ENCODE measurements at regions not wholly inside any gene's neighbourhood (a gene's known extent, or its start where the extent isn't known, plus 50 kb on each side); places are given as distances from the start of the nearest gene placed in this dataset.
A peak's percentile ranks its signal among the peaks of the same experiment; 100 is the strongest.
"Not testable (repeated sequence)": the region's sequence is repeated elsewhere in the genome, so short reads cannot be mapped to it uniquely, and the experiment has no call there.

DNA sequence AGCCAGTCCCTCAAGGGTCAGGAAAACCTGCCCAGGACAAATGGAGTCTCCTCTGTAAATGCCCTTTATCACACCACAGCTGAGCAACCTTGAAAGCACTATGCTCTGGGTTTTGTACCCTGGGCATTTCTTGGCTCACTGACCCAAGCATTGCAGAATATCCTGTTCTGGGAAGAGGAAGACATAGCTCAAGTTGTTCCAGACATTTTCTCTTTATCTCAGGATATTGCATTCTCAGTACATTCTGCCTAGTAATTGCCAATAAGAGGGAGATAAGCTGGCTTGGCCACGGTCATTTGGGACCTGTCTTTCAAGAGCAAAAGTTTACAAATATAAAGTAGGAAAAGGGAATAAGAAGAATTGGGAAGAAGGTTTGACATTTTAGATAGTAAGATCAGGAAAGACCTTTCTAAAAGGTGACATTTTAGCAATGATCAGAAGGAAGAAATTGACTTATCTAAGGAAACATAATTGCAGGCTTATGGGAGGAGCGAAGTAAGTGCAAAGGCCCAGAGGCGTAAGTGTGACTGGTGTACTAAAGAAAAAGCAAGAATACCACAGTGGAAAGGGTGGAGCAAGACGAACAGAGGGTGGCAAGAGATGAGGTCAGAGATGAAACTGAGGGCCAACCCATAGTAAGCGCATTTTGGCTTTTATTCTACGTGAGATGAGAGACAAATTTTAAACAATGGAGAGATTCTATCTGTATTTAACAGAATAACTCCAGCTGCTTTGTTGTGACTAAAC lies 394.0 kb upstream of the CXADR start:
- DNase-seq (ENCODE audit: low spot score in 2 of 2), result no peak
- no peak for ATAC-seq
- Mint-ChIP-seq H3K36me3 (no peaks in the 10 kb centered on the region), H3K27ac (no peak overlapping the region), H3K9me3 (peaks cover 16 to 27% of the 10 kb centered on the region in 2 donors)

DNA sequence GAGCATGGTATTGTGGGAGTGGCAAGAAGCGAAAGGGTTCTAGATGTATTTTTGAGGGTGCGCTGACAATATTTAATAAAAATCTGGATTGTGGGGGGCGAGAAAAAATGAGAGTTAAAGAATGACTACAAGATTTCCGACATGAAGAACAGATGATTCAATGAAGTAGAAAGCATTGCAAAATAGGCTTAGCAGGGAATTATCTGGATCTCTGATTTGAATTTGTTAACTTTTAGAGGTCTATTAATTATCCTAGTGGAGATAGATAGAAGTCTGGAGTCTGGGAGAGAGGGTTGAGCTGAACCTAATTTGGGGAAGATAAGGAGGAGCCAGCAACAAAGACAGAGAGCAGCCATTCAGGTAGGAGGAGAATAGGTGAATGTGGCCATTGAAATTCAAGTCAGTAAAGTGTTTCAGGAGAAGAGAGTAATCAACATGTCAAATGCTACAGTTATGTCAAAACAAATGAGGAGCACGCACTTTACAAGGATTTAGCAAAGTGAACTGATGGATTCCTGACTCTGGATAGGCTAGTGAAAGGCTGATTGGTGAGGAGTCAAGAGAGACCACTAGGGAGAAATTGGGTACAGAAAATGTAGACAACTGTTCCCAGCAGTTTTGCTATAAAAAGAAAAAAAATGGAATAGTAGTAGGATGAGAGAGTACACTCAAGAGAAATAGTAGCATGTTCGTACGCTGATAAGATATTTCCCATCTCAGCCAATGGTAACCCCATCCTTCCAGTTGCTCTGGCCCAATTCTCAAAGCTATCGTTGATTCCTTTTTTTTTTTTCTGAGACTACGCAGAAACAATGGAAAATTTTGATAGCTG lies 393.2 kb upstream of the CXADR start:
- Mint-ChIP-seq H3K36me3 (no peaks in the 10 kb centered on the region), H3K27ac (no peak overlapping the region), H3K9me3 (peaks cover 16 to 27% of the 10 kb centered on the region in 2 donors)
- ATAC-seq, result no peak
- no peak for DNase-seq (ENCODE audit: low spot score in 2 of 2)

DNA sequence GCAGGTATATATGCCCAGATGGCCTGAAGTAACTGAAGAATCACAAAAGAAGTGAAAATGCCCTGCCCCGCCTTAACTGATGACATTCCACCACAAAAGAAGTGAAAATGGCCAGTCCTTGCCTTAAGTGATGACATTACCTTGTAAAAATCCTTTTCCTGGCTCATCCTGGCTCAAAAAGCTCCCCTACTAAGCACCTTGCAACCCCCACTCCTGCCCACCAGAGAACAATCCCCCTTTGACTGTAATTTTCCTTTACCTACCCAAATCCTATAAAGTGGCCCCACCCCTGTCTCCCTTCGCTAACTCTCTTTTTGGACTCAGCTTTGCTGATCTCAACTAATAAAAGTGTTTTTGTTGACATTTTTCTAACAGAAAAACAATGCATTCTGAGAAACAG lies 385.4 kb upstream of the CXADR start:
- H3K27ac Mint-ChIP-seq; H3K9me3 Mint-ChIP-seq; ATAC-seq; DNase-seq (ENCODE audit: low spot score in 2 of 2); H3K36me3 Mint-ChIP-seq: not testable (repeated sequence)

DNA sequence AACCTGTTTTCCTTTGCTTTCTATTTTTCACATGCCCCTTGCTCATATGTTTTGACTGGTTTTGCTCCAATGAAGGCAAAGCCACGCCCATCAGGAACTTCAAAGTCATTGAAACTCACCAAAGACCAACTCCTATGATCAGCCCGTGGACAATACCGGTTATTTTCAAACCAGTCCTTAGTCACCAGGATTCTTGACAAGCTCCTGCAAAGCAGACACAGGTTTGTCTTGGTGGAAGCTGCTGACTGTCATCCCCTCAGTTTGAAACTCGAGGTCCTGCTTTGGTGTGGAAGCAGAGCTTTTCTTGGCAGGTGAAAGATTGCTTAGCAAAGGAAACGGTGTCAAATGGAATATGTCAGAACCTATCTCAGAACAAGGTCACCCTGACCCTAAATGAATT lies 384.7 kb upstream of the CXADR start:
- H3K9me3 Mint-ChIP-seq, result peaks cover 0 to 4% of the 10 kb centered on the region in 2 donors
- ATAC-seq (no peak), DNase-seq (ENCODE audit: low spot score in 2 of 2) (no peak)
- no peak overlapping the region for H3K27ac Mint-ChIP-seq
- H3K36me3 Mint-ChIP-seq, result peaks cover 0 to 4% of the 10 kb centered on the region in 2 donors

DNA sequence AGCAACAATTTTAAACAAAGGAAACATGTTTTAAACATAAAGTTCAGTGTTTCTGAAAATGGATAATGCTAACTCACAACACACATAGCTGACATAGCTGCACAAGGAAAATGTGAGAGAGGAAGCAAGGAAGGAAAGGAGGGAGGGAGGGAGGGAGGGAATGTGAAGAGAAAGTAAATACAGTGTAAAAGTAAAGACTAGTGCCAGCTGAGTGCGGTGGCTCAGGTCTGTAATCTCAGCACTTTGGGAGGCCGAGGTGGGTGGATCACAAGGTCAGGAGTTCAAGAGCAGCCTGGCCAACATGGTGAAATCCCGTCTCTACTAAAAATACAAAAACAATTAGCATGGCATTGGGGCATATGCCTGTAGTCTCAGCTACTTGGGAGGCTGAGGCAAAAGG lies 373.7 kb upstream of the CXADR start:
- ATAC-seq; DNase-seq (ENCODE audit: low spot score in 2 of 2); H3K36me3 Mint-ChIP-seq; H3K27ac Mint-ChIP-seq: not testable (repeated sequence)
- H3K9me3 Mint-ChIP-seq, result peaks cover 12% of the 10 kb centered on the region in 2 donors

DNA sequence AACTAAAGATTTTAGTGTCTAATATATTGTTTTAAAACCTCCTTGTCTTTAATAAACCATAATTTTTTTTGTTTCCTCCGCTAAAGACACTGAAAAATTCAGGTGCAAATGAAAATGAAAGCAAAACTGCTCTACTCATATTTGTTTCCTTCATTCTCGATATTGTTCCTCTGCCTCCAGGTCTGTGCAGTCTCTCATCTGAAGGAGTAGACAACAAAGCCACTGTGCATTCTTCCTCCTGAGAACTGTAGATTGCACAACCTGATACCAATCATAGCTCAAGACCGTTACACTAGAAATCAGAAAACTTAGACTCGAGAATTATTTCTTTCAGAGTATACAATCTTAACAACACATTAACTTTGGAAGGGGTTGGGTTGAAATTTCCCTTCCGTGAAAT lies 373.1 kb upstream of the CXADR start:
- DNase-seq (ENCODE audit: low spot score in 2 of 2) (no peak), ATAC-seq (peak; percentile 50 to 73)
- Mint-ChIP-seq H3K27ac (no peak overlapping the region), H3K36me3 (no peaks in the 10 kb centered on the region), H3K9me3 (peaks cover 12% of the 10 kb centered on the region in 2 donors)

DNA sequence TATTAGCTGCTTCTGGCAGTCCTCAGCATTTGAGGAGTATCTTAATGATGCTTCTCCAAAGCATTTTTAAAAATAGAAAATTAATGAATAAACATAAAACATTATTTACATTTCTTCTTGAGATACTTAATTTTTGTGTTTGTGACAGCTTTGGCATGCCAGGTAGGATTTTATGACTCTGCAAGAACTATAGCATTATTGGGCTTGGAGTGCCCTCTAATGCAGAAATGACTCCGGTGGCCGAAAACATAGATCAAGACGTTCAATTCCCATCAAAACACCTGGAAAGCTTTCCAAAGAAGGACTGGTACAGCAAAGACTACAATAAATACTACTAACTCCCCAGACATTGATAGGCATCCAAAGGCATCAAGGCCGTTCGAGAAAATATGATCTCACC lies 366.4 kb upstream of the CXADR start:
- DNase-seq (ENCODE audit: low spot score in 2 of 2), result no peak
- Mint-ChIP-seq H3K27ac (no peak overlapping the region), H3K9me3 (peaks cover 9 to 11% of the 10 kb centered on the region in 2 donors), H3K36me3 (no peaks in the 10 kb centered on the region)
- ATAC-seq, result no peak

DNA sequence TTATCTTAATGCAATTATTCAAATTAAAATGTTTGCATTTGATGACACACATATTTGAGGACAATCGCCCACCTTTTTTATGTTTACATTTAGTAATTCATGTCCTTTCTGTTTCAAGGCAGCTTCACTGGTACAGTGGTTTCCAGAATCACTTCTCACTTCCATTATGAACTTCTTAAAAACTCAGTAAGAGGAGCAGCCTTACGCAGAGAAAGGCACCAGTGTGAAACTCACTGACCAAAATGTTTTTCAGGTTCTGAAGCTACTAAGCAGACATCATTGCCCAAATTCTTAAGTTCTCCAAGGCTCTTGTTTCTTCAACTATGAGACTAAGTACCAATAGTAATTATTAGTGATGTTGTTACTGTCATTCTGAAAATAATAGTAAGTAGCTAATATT lies 353.1 kb upstream of the CXADR start:
- no peak for ATAC-seq
- peaks cover 8 to 10% of the 10 kb centered on the region in 2 donors for H3K9me3 Mint-ChIP-seq
- no peaks in the 10 kb centered on the region for H3K36me3 Mint-ChIP-seq
- no peak for DNase-seq (ENCODE audit: low spot score in 2 of 2)
- no peak overlapping the region for H3K27ac Mint-ChIP-seq

DNA sequence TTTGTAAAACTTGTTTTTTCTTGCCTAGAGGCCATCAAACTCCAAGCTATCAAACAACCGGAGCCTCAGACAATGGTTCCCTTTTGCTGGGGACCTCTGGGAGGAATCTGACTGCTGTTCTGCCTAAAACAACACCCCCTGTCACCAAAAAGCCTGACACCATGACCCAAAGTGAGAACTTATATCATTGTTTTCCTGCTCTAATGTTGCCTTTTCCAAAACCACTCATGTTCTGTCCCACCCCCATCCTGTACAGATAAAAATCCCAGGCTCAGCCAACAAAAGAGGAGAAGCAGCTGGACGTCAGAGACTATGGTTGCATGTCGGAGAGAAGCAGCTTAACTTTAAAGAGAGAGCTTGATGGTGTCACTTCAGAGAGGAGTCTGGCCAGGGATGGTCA lies 327.2 kb upstream of the CXADR start:
- ATAC-seq, result no peak
- H3K36me3 Mint-ChIP-seq, result no peaks in the 10 kb centered on the region
- H3K9me3 Mint-ChIP-seq, result peaks cover 13% of the 10 kb centered on the region in 2 donors
- no peak overlapping the region for H3K27ac Mint-ChIP-seq
- no peak for DNase-seq (ENCODE audit: low spot score in 2 of 2)

DNA sequence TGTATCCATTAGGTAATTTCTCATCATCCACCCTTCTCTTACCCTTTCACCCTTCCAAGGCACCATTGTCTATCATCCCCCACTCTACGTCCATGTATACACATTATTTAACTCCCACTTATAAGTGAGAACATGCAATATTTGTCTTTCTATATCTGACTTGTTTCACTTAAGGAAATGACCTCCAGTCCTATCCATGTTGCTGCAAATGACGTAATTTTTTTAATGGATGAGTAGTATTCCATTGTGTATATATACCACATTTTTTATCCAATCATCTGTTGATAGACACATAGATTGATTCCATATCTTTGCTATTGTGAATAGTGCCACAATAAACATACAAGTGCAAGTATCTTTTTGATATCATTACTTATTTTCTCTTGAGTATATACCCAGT lies 322.9 kb upstream of the CXADR start:
- Mint-ChIP-seq H3K27ac (no peak overlapping the region), H3K9me3 (peaks cover 9 to 13% of the 10 kb centered on the region in 2 donors), H3K36me3 (no peaks in the 10 kb centered on the region)
- ATAC-seq, result no peak
- DNase-seq (ENCODE audit: low spot score in 2 of 2), result no peak

DNA sequence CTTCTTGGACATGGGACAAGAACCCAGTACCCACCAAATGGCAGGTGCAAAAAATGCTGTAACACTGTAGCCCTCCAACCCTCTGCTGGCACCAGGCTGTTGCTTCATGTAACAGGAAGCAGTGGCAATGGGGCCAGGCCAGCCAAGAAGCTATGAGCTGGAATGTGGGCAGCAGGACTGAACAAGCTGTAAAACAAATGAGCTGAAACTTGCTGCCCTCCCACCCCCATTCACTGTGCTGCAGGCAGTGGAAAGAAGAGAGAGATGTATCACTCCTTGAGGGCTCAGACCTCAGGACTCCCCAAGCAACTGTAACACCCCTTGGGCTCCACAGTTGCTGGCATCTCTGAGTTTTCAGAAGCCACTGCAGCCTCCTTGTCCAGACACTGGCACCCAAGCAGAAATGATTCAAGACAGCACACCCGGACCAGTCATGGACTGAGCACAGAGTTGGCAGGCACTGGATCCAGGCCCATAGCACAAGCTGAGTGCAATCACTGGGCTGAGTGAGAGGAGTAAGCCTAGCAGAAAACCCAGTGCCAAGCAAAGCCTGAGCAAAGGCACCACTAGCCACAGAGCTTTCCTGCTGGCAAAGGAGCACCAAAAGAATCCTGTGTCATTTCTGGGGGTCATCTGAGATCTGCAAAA lies 321.4 kb upstream of the CXADR start:
- H3K36me3 Mint-ChIP-seq, result no peaks in the 10 kb centered on the region
- H3K9me3 Mint-ChIP-seq, result peaks cover 8 to 14% of the 10 kb centered on the region in 2 donors
- no peak overlapping the region for H3K27ac Mint-ChIP-seq
- no peak for ATAC-seq
- DNase-seq (ENCODE audit: low spot score in 2 of 2), result no peak

DNA sequence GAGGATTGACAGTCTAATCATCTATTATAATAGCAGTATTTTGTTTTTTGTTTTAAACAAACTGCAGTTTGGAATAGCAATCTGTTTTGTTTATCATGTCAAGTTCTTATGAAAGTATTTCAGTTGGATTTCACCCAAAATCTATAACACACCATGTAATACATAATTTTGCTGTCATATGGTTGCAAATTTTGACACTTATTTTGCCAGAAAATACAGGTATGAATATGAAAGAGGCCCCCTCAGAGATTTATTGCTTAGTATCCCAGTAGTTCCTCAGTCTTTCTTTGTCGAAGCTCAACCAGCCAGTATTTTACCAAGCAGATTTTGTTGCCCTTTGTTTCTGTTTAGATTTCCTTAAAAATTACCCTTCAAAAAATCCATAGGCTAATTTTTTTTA lies 317.5 kb upstream of the CXADR start:
- DNase-seq (ENCODE audit: low spot score in 2 of 2) (no peak), ATAC-seq (no peak)
- Mint-ChIP-seq H3K27ac (no peak overlapping the region), H3K9me3 (peaks cover 7 to 21% of the 10 kb centered on the region in 2 donors), H3K36me3 (no peaks in the 10 kb centered on the region)

DNA sequence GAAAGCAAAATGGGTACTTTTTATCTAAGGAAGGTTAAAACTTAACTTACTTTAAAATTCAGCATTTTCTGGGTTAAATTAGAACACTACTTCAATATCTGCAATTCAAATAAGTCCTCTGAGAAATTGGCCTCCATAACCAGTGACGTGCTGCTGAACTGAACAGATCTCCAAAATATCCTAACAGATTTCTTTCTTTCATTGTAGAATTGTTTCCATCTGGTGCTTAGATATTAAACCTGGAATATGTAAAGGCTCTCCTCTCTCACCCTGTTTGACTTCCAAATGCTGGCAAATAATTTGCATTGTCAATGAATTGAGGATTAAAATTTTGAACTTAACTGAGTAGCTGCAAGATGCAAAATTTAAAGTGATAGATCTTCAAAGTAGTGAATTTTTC lies 316.9 kb upstream of the CXADR start:
- peaks cover 13 to 23% of the 10 kb centered on the region in 2 donors for H3K9me3 Mint-ChIP-seq
- no peak overlapping the region for H3K27ac Mint-ChIP-seq
- no peak for ATAC-seq
- no peaks in the 10 kb centered on the region for H3K36me3 Mint-ChIP-seq
- DNase-seq (ENCODE audit: low spot score in 2 of 2), result no peak

DNA sequence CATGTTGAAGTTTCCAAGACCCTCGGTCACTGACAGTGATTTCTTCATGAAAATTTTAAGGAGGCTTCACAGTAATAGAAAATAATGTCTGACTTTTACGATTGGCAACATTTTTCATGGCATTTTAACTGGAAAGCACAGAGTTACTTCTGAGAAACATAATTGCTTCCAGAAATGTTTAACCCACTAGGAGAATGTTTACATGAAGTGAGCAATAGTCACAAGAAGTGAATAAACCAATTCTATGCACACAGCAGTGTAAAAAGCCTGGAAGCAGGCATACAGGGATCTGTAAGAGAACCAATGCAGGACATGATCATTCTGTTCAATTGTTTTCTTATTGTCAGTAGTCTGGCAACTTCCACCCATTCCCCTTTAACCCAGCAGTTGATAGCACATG lies 316.2 kb upstream of the CXADR start:
- peaks cover 13 to 23% of the 10 kb centered on the region in 2 donors for H3K9me3 Mint-ChIP-seq
- H3K27ac Mint-ChIP-seq, result no peak overlapping the region
- no peak for ATAC-seq
- no peak for DNase-seq (ENCODE audit: low spot score in 2 of 2)
- no peaks in the 10 kb centered on the region for H3K36me3 Mint-ChIP-seq

DNA sequence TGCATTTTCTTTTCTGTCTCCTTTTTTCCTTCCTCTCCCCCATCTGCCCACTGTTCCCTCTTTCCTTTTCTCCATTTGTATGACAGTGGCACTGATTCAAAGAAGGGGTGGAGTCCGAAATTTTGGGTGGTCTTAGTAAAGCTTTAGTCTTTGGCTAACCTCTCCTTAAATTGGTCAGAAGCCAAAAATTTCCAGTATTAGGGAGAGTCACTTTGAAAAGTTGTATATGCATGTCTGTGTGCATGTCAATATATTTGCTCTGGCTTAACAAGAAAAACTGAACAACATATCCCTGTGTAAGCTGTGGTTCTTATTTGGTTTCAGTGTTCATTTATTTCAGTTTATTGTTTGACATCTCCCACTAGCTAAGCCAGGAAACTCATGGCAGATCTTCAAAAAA lies 314.8 kb upstream of the CXADR start:
- DNase-seq (ENCODE audit: low spot score in 2 of 2), result no peak
- ATAC-seq, result no peak
- Mint-ChIP-seq H3K36me3 (no peaks in the 10 kb centered on the region), H3K27ac (no peak overlapping the region), H3K9me3 (peaks cover 13 to 23% of the 10 kb centered on the region in 2 donors)

DNA sequence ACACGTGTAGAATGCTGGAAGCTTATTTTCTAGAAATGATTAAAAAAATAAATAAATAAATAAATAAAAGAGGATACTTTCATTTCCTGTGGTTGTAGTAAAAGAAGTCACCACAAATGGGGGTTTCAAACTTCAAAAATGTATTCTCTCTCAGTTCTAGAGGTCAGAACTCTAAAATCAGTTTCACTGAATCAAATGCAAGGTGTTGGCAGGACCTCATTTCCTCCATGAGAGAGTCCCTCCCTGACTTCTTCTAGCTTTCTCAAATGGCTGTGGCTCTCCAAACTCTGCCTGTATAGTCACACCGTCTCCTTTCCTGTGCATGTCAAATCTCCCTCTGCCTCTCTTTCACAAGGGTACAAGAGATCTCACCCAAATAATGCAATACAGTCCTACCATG lies 312.6 kb upstream of the CXADR start:
- no peak overlapping the region for H3K27ac Mint-ChIP-seq
- DNase-seq (ENCODE audit: low spot score in 2 of 2) (no peak), ATAC-seq (no peak)
- H3K9me3 Mint-ChIP-seq, result peaks cover 16 to 21% of the 10 kb centered on the region in 2 donors
- no peaks in the 10 kb centered on the region for H3K36me3 Mint-ChIP-seq

DNA sequence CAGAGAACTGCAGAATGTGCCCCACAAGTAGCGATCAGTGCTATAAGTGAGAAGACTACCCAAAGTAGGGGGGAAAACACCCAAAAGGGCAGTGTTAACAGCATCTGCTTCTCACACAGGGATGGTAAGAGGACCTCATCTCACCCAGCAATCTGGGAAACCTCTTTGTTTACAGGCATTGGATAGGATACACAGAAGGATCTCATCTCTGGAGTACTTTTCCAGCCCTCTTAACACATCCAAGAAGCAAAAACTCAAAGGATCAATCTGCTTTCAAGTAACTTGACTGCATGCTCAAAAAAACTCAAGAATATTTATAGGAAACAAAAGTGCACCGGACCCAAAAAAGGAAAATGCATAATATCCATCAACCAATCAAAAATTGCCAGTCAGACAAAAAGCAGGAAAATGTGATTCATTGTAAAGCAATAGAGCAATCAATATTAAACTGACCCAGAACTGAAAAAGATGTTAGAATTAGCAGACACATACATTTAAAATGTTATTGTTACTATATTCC lies 311.0 kb upstream of the CXADR start:
- Mint-ChIP-seq H3K36me3 (no peaks in the 10 kb centered on the region), H3K27ac (no peak overlapping the region), H3K9me3 (peaks cover 19 to 26% of the 10 kb centered on the region in 2 donors)
- ATAC-seq, result no peak
- DNase-seq (ENCODE audit: low spot score in 2 of 2), result no peak
